ENCODE measurements at regions not wholly inside any gene's neighbourhood (a gene's known extent, or its start where the extent isn't known, plus 50 kb on each side); places are given as distances from the start of the nearest gene placed in this dataset.

DNA sequence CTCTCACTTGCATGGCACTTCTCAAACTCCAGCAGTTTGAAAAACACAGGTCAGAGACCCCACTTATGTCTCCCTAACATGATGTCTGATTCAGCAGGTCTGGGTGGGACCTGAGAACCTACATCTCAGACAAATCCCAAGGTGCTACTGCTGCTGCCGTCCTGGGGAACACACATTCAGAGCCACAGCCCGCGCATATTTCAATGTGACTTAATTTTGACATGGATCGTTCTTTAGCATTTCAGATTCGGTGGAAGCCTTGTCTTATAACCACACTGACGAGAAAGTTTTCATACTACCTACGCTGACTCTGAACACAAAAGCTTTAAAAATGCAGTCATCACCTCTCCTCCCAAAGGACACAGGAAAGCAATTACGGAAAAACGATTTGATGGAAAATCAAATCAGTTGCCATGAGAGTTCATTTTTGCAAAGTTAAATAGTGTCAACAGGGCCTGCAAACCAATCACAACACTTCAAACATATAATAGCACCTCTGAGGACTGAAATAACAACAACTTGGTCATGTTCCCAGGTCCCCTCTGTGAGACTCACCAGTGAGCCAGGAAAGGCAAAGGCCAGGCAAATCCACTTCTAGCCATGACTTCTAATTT, 132.6 kb downstream of the SHANK2 start:
- TF ChIP-seq EZH2phosphoT487 (conservative IDR thresholded peaks at IDR 0.05; ENCODE audit: low read length): no peak
- TF ChIP-seq, protein P1, sequence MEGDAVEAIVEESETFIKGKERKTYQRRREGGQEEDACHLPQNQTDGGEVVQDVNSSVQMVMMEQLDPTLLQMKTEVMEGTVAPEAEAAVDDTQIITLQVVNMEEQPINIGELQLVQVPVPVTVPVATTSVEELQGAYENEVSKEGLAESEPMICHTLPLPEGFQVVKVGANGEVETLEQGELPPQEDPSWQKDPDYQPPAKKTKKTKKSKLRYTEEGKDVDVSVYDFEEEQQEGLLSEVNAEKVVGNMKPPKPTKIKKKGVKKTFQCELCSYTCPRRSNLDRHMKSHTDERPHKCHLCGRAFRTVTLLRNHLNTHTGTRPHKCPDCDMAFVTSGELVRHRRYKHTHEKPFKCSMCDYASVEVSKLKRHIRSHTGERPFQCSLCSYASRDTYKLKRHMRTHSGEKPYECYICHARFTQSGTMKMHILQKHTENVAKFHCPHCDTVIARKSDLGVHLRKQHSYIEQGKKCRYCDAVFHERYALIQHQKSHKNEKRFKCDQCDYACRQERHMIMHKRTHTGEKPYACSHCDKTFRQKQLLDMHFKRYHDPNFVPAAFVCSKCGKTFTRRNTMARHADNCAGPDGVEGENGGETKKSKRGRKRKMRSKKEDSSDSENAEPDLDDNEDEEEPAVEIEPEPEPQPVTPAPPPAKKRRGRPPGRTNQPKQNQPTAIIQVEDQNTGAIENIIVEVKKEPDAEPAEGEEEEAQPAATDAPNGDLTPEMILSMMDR (IDR thresholded peaks at IDR 0.05; ENCODE audit: insufficient read depth, low read length, poor library complexity, severe bottlenecking): no peak
- no peaks in the 10 kb centered on the region for H3K9me2 ChIP-seq (replicated peaks; ENCODE audit: insufficient read depth, low read length)
- H3K9me3 ChIP-seq (ENCODE audit: insufficient read depth, low read length): no peaks in the 10 kb centered on the region
- no peak overlapping the region for H3K4me2 ChIP-seq (ENCODE audit: low read depth, low read length, poor library complexity, severe bottlenecking)
- no peaks in the 10 kb centered on the region for H3F3A ChIP-seq (ENCODE audit: insufficient read depth)
- H2AFZ ChIP-seq (ENCODE audit: low read depth, low read length, severe bottlenecking): no peak overlapping the region
- H3K4me3 ChIP-seq (ENCODE audit: insufficient read depth, low read length, poor library complexity, severe bottlenecking): no peak overlapping the region
- H3K36me3 ChIP-seq (ENCODE audit: low read length): no peaks in the 10 kb centered on the region
- H3K27ac ChIP-seq (ENCODE audit: low read depth, low read length): no peak overlapping the region
- no peaks in the 10 kb centered on the region for H3K79me2 ChIP-seq (ENCODE audit: insufficient read depth, low read length)
- no peaks in the 10 kb centered on the region for H4K20me1 ChIP-seq (ENCODE audit: low read depth, low read length)
- H3K9ac ChIP-seq (ENCODE audit: low read length): no peak overlapping the region
- H3K27me3 ChIP-seq (ENCODE audit: low read length): no peaks in the 10 kb centered on the region

DNA sequence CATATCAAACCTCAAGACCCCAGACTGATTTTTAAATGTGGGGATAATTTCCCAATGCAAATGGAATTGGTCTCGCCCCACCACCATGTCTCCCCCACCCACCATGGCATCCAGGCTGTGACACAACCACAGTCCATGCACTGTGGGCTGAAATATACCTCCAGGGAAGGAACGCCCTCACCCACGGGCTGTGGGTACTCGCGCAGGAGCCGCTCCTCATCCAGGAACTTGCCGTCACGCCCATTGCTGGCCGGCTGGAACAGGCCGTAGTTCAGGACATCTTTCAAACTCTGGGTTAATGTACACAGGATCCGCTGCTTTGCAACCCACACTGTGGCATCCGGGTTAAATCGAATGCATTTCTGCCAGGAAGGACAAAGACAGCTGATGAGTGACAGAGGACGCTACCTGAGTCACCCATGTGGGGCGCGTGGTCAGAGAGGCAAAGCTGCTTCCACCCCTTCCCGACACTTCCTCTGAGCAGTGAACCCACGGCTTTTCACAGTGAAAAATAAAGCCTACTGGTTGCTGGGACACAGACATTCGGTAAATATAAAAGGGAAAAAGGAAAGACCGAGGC, 133.6 kb downstream of the SHANK2 start:
- no peak overlapping the region for H3K4me2 ChIP-seq (ENCODE audit: low read depth, low read length, poor library complexity, severe bottlenecking)
- no peaks in the 10 kb centered on the region for H3K9me3 ChIP-seq (ENCODE audit: insufficient read depth, low read length)
- H3K79me2 ChIP-seq (ENCODE audit: insufficient read depth, low read length): no peaks in the 10 kb centered on the region
- no peaks in the 10 kb centered on the region for H3K27me3 ChIP-seq (ENCODE audit: low read length)
- H3K4me3 ChIP-seq (ENCODE audit: insufficient read depth, low read length, poor library complexity, severe bottlenecking): no peak overlapping the region
- TF ChIP-seq, protein P1 (IDR thresholded peaks at IDR 0.05; ENCODE audit: insufficient read depth, low read length, poor library complexity, severe bottlenecking): no peak
- no peak for TF ChIP-seq EZH2phosphoT487 (conservative IDR thresholded peaks at IDR 0.05; ENCODE audit: low read length)
- no peak overlapping the region for H3K27ac ChIP-seq (ENCODE audit: low read depth, low read length)
- no peaks in the 10 kb centered on the region for H3K36me3 ChIP-seq (ENCODE audit: low read length)
- no peak overlapping the region for H3K9ac ChIP-seq (ENCODE audit: low read length)
- no peaks in the 10 kb centered on the region for H3F3A ChIP-seq (ENCODE audit: insufficient read depth)
- no peaks in the 10 kb centered on the region for H4K20me1 ChIP-seq (ENCODE audit: low read depth, low read length)
- no peaks in the 10 kb centered on the region for H3K9me2 ChIP-seq (replicated peaks; ENCODE audit: insufficient read depth, low read length)
- no peak overlapping the region for H2AFZ ChIP-seq (ENCODE audit: low read depth, low read length, severe bottlenecking)

DNA sequence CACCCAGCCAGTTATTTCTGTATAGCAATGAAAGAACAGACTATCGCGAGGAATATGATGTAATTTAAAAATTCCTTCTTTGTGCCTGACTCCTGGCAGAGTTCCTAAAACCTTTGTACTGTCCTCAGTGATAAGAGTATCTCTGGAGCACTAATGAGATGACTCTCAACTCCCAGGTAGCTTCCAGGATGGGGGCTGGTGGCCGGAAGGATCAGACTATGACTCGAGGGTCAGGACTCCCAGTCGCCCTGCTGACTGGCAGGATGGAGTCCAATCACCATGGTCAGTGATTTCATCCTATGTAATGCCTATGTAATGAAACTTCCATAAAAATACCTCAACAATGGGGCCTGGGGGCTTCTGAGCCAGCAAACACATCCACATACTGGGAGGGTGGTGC, 135.1 kb downstream of the SHANK2 start:
- Histone ChIP-seq H3K36me3 (ENCODE audit: low read length) (no peaks in the 10 kb centered on the region), H2AFZ (ENCODE audit: low read depth, low read length, severe bottlenecking) (no peak overlapping the region), H3F3A (ENCODE audit: insufficient read depth) (no peaks in the 10 kb centered on the region), H3K9ac (ENCODE audit: low read length) (no peak overlapping the region), H3K79me2 (ENCODE audit: insufficient read depth, low read length) (no peaks in the 10 kb centered on the region), H3K27ac (ENCODE audit: low read depth, low read length) (no peak overlapping the region), H3K9me3 (ENCODE audit: insufficient read depth, low read length) (no peaks in the 10 kb centered on the region), H3K4me2 (ENCODE audit: low read depth, low read length, poor library complexity, severe bottlenecking) (no peak overlapping the region), H4K20me1 (ENCODE audit: low read depth, low read length) (no peaks in the 10 kb centered on the region), H3K27me3 (ENCODE audit: low read length) (no peaks in the 10 kb centered on the region), H3K4me3 (ENCODE audit: insufficient read depth, low read length, poor library complexity, severe bottlenecking) (no peak overlapping the region), H3K9me2 (replicated peaks; ENCODE audit: insufficient read depth, low read length) (no peaks in the 10 kb centered on the region)
- TF ChIP-seq, protein P1 (IDR thresholded peaks at IDR 0.05; ENCODE audit: insufficient read depth, low read length, poor library complexity, severe bottlenecking): no peak
- no peak for TF ChIP-seq EZH2phosphoT487 (conservative IDR thresholded peaks at IDR 0.05; ENCODE audit: low read length)
